Neural progenitor cell (in vitro differentiated cells): ENCODE measurements at regions not wholly inside any gene's neighbourhood (a gene's known extent, or its start where the extent isn't known, plus 50 kb on each side); places are given as distances from the start of the nearest gene placed in this dataset.

ENCODE experiments used
- CTCF ChIP-seq: fragments of 200-600 bp; sonication (generic); IDR thresholded peaks from 2 replicates; pipeline ENCODE4 v1.5.1; 2017; ENCODE audit warnings: antibody characterized with exemption, mild to moderate bottlenecking
- EZH2 ChIP-seq: fragments of 200-600 bp; sonication (generic); IDR thresholded peaks from 2 replicates; pipeline ENCODE4 v1.6.1; 2017; ENCODE audit warnings: antibody characterized with exemption, mild to moderate bottlenecking, moderate library complexity
- EZH2phosphoT487 ChIP-seq: fragments of 200-600 bp; sonication (generic); IDR thresholded peaks from 2 replicates; pipeline ENCODE4 v1.6.1; 2017; ENCODE audit warnings: antibody characterized with exemption

GRCh38 chr1:87973896-87974295, 645.2 kb downstream of the LMO4 start:
- TF ChIP-seq CTCF (no peak), EZH2 (no peak), EZH2phosphoT487 (no peak)
